H9 (cell line): ENCODE measurements at regions not wholly inside any gene's neighbourhood (a gene's known extent, or its start where the extent isn't known, plus 50 kb on each side); places are given as distances from the start of the nearest gene placed in this dataset.

Experiments used
- DNase-seq: peaks from one replicate; pipeline ENCODE4 v3.0.0-alpha.2; 2017
- H2AFZ ChIP-seq: one replicate; pipeline ENCODE4 v1.6.1; 2013; ENCODE audit warnings: mild to moderate bottlenecking, low read length, control low read depth, moderate library complexity
- H2AK5ac ChIP-seq: 2 replicates; pipeline ENCODE4 v1.6.1; 2013; ENCODE audit warnings: low read length, control low read depth, mixed read lengths; ENCODE audit not compliant: insufficient read length
- H2BK120ac ChIP-seq: one replicate; pipeline ENCODE4 v1.6.1; 2013; ENCODE audit warnings: low read depth, mild to moderate bottlenecking, low read length, control low read depth, inconsistent platforms; ENCODE audit not compliant: poor library complexity, severe bottlenecking
- H2BK12ac ChIP-seq: 2 replicates; pipeline ENCODE4 v1.6.1; 2013; ENCODE audit warnings: low read length, control low read depth, mixed read lengths, low read depth; ENCODE audit not compliant: insufficient read length
- H2BK15ac ChIP-seq: 2 replicates; pipeline ENCODE4 v1.6.1; 2013; ENCODE audit warnings: low read depth, low read length, control low read depth
- H2BK20ac ChIP-seq: one replicate; pipeline ENCODE4 v1.6.1; 2013; ENCODE audit warnings: low read depth, mild to moderate bottlenecking, low read length, control low read depth, inconsistent platforms; ENCODE audit not compliant: poor library complexity, severe bottlenecking
- H2BK5ac ChIP-seq: 2 replicates; pipeline ENCODE4 v1.6.1; 2013; ENCODE audit warnings: low read length, control low read depth, mixed read lengths; ENCODE audit not compliant: insufficient read length
- H3K14ac ChIP-seq: 2 replicates; pipeline ENCODE4 v1.6.1; 2013; ENCODE audit warnings: low read length, control low read depth; ENCODE audit not compliant: insufficient read depth
- H3K18ac ChIP-seq: 2 replicates; pipeline ENCODE4 v1.6.1; 2013; ENCODE audit warnings: low read depth, mild to moderate bottlenecking, mixed read lengths, low read length, control low read depth; ENCODE audit not compliant: insufficient read length
- H3K23ac ChIP-seq: 2 replicates; pipeline ENCODE4 v1.6.1; 2013; ENCODE audit warnings: low read length, control low read depth, mixed read lengths, low read depth; ENCODE audit not compliant: insufficient read length
- H3K23me2 ChIP-seq: 2 replicates; pipeline ENCODE4 v1.6.1; 2013; ENCODE audit warnings: low read depth, mild to moderate bottlenecking, mixed read lengths, low read length, control low read depth; ENCODE audit not compliant: insufficient read length, poor library complexity, severe bottlenecking
- H3K27ac ChIP-seq: 2 replicates; pipeline ENCODE4 v1.5.1; 2013; ENCODE audit warnings: low read length, control low read depth, mixed read lengths, low read depth; ENCODE audit not compliant: insufficient read length
- H3K27me3 ChIP-seq: 2 replicates; pipeline ENCODE4 v1.6.1; 2013; ENCODE audit warnings: low read length, control low read depth, inconsistent platforms; ENCODE audit not compliant: insufficient read depth
- H3K4ac ChIP-seq: 2 replicates; pipeline ENCODE4 v1.6.1; 2013; ENCODE audit warnings: low read depth, mild to moderate bottlenecking, control low read depth, inconsistent platforms, low read length, moderate library complexity
- H3K4me1 ChIP-seq: 2 replicates; pipeline ENCODE4 v1.6.1; 2013; ENCODE audit warnings: low read length, control low read depth, inconsistent platforms; ENCODE audit not compliant: insufficient read depth
- H3K4me2 ChIP-seq: 2 replicates; pipeline ENCODE4 v1.6.1; 2013; ENCODE audit warnings: low read length, control low read depth, mixed read lengths; ENCODE audit not compliant: insufficient read length, insufficient read depth
- H3K56ac ChIP-seq: 2 replicates; pipeline ENCODE4 v1.6.1; 2013; ENCODE audit warnings: low read depth, mild to moderate bottlenecking, mixed read lengths, low read length, control low read depth; ENCODE audit not compliant: insufficient read length
- H3K79me1 ChIP-seq: 2 replicates; pipeline ENCODE4 v1.6.1; 2013; ENCODE audit warnings: low read depth, mild to moderate bottlenecking, moderate library complexity, low read length, control low read depth, inconsistent platforms; ENCODE audit not compliant: insufficient read depth, poor library complexity, severe bottlenecking
- H3K79me2 ChIP-seq: 2 replicates; pipeline ENCODE4 v1.6.1; 2013; ENCODE audit warnings: low read length, control low read depth, inconsistent platforms; ENCODE audit not compliant: insufficient read depth
- H3K9ac ChIP-seq: 2 replicates; pipeline ENCODE4 v1.6.1; 2013; ENCODE audit warnings: low read length, control low read depth, mixed read lengths; ENCODE audit not compliant: insufficient read length; ENCODE audit errors: extremely low read depth
- H3K9me3 ChIP-seq: one replicate; pipeline ENCODE4 v1.6.1; 2013; ENCODE audit warnings: low read depth, low read length, inconsistent platforms; ENCODE audit not compliant: control insufficient read depth
- H3T11ph ChIP-seq: one replicate; pipeline ENCODE4 v1.6.1; 2013; ENCODE audit warnings: mild to moderate bottlenecking, low read length, control low read depth, inconsistent platforms
- H4K20me1 ChIP-seq: one replicate; pipeline ENCODE4 v1.6.1; 2013; ENCODE audit not compliant: control insufficient read depth, insufficient read length, insufficient read depth
- H4K5ac ChIP-seq: 2 replicates; pipeline ENCODE4 v1.6.1; 2013; ENCODE audit warnings: low read depth, mild to moderate bottlenecking, mixed read lengths, low read length, control low read depth; ENCODE audit not compliant: insufficient read length
- H4K8ac ChIP-seq: replicated peaks from 2 replicates; pipeline ENCODE4 v1.6.1; 2013; ENCODE audit warnings: low read length, control low read depth, mixed read lengths, low read depth; ENCODE audit not compliant: insufficient read length
- H4K91ac ChIP-seq: 2 replicates; pipeline ENCODE4 v1.6.1; 2013; ENCODE audit warnings: low read depth, mild to moderate bottlenecking, moderate library complexity, mixed read lengths, low read length, control low read depth; ENCODE audit not compliant: insufficient read length
- H3K27ac Mint-ChIP-seq, 3 experiments: 2 replicates in 2 of 3; 3 replicates in 1 of 3; pipeline ENCODE4 v1.8.0; 2020 to 2021; ENCODE audit warnings: mixed read lengths in 3 of 3, mild to moderate bottlenecking in 1 of 3, moderate library complexity in 1 of 3
- H3K27me3 Mint-ChIP-seq: 2 replicates; pipeline ENCODE4 v1.8.0; 2021; ENCODE audit warnings: low read depth, mild to moderate bottlenecking, moderate library complexity, mixed read lengths
- H3K36me3 Mint-ChIP-seq, 3 experiments: 2 replicates in 2 of 3; 3 replicates in 1 of 3; pipeline ENCODE4 v1.8.0; 2020 to 2021; ENCODE audit warnings: low read depth in 3 of 3, mixed read lengths in 3 of 3; ENCODE audit not compliant: insufficient read depth in 1 of 3
- H3K4me1 Mint-ChIP-seq, 2 experiments: 2 replicates each; pipeline ENCODE4 v1.8.0; 2020; ENCODE audit warnings: mixed read lengths in 2 of 2
- H3K4me3 Mint-ChIP-seq, 2 experiments: 2 replicates in 1 of 2; 3 replicates in 1 of 2; pipeline ENCODE4 v1.8.0; 2020 to 2021; ENCODE audit warnings: mild to moderate bottlenecking in 2 of 2, mixed read lengths in 2 of 2, moderate library complexity in 1 of 2
- H3K9me3 Mint-ChIP-seq, 2 experiments: 2 replicates in 1 of 2; 3 replicates in 1 of 2; pipeline ENCODE4 v1.8.0; 2020; ENCODE audit warnings: mild to moderate bottlenecking in 2 of 2, mixed read lengths in 2 of 2, moderate library complexity in 1 of 2
- CTCF ChIP-seq: fragments of 200-600 bp; sonication (generic); conservative IDR thresholded peaks from 3 replicates; pipeline ENCODE4 v1.8.0; 2021; ENCODE audit warnings: antibody characterized with exemption, mild to moderate bottlenecking
- WGBS: extraction: QIAGEN DNeasy Blood & Tissue Kit; methylation state at CpG from one replicate; pipeline ENCODE4 v1.1.7; 2013; ENCODE audit warnings: missing lambda C conversion rate, low lambda C conversion rate, mixed read lengths; ENCODE audit not compliant: insufficient read length; ENCODE audit errors: extremely low coverage; 5-methylcytosine and 5-hydroxymethylcytosine counted together

- Histone ChIP-seq H3K9me3 (no peaks in the 10 kb centered on the region), H2BK12ac (no peak overlapping the region), H4K91ac (no peak overlapping the region), H4K20me1 (no peaks in the 10 kb centered on the region), H3K9ac (no peak overlapping the region), H3K23me2 (no peaks in the 10 kb centered on the region), H3K4me1 (no peaks in the 10 kb centered on the region), H3K4me2 (no peak overlapping the region), H2BK20ac (no peak overlapping the region), H2BK5ac (no peak overlapping the region), H2AFZ (no peak overlapping the region), H3K14ac (no peak overlapping the region), H4K5ac (no peak overlapping the region), H2AK5ac (no peak overlapping the region), H3K23ac (no peak overlapping the region), H3K79me1 (no peaks in the 10 kb centered on the region), H3K4ac (no peak overlapping the region), H3K27me3 (no peaks in the 10 kb centered on the region), H3K18ac (no peak overlapping the region), H3K27ac (no peak overlapping the region), H3T11ph (no peak overlapping the region), H3K79me2 (no peaks in the 10 kb centered on the region), H2BK120ac (no peak overlapping the region), H2BK15ac (no peak overlapping the region), H3K56ac (no peak overlapping the region), H4K8ac (no peak overlapping the region)
- Mint-ChIP-seq H3K4me3 (no peak overlapping the region), H3K36me3 (no peaks in the 10 kb centered on the region), H3K27me3 (no peaks in the 10 kb centered on the region), H3K4me1 (no peaks in the 10 kb centered on the region), H3K9me3 (no peaks in the 10 kb centered on the region), H3K27ac (no peak overlapping the region)
- DNase-seq, result no peak
- no peak for TF ChIP-seq CTCF
- WGBS, result no CpG with 5 or more reads among the region's 1 CpG
Measured at GRCh38 chr13:80751854-80752253, 410.9 kb upstream of the SPRY2 start.
